ENCODE measurements at regions not wholly inside any gene's neighbourhood (a gene's known extent, or its start where the extent isn't known, plus 50 kb on each side); places are given as distances from the start of the nearest gene placed in this dataset.

DNA sequence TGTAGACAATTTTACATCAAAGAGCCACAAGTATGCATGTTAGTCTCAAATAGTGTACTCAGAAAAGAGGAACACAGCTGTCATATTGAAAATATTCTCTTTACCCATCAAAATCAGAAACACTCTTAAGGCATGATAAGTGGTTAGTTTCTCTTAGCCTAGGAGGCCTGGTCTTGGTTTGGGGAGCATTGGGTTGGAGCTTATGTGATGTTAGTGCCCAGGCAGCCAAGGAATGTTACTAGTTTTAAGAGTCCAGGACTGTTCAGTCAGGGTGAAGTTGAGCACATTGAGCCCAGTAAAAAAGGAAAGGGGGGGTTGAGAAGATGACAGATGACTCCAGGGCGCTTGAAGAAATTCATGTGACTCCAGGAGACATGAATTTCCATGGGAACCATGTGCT is 340.6 kb downstream of the HRH4 start (continued):
- TF ChIP-seq, protein P1, sequence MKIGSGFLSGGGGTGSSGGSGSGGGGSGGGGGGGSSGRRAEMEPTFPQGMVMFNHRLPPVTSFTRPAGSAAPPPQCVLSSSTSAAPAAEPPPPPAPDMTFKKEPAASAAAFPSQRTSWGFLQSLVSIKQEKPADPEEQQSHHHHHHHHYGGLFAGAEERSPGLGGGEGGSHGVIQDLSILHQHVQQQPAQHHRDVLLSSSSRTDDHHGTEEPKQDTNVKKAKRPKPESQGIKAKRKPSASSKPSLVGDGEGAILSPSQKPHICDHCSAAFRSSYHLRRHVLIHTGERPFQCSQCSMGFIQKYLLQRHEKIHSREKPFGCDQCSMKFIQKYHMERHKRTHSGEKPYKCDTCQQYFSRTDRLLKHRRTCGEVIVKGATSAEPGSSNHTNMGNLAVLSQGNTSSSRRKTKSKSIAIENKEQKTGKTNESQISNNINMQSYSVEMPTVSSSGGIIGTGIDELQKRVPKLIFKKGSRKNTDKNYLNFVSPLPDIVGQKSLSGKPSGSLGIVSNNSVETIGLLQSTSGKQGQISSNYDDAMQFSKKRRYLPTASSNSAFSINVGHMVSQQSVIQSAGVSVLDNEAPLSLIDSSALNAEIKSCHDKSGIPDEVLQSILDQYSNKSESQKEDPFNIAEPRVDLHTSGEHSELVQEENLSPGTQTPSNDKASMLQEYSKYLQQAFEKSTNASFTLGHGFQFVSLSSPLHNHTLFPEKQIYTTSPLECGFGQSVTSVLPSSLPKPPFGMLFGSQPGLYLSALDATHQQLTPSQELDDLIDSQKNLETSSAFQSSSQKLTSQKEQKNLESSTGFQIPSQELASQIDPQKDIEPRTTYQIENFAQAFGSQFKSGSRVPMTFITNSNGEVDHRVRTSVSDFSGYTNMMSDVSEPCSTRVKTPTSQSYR (CRISPR knock-in tag; IDR thresholded peaks at IDR 0.05): no peak
- TF ChIP-seq ZNF512 (CRISPR knock-in tag; IDR thresholded peaks at IDR 0.05; ENCODE audit: borderline replicate concordance) (no peak), ELF4 (CRISPR knock-in tag; IDR thresholded peaks at IDR 0.05; ENCODE audit: low read depth) (no peak), OVOL2 (CRISPR knock-in tag; IDR thresholded peaks at IDR 0.05; ENCODE audit: borderline replicate concordance) (no peak), AFF4 (CRISPR knock-in tag; IDR thresholded peaks at IDR 0.05; ENCODE audit: borderline replicate concordance) (no peak)
- TF ChIP-seq, protein P2, sequence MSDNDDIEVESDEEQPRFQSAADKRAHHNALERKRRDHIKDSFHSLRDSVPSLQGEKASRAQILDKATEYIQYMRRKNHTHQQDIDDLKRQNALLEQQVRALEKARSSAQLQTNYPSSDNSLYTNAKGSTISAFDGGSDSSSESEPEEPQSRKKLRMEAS (CRISPR knock-in tag; IDR thresholded peaks at IDR 0.05): no peak

DNA sequence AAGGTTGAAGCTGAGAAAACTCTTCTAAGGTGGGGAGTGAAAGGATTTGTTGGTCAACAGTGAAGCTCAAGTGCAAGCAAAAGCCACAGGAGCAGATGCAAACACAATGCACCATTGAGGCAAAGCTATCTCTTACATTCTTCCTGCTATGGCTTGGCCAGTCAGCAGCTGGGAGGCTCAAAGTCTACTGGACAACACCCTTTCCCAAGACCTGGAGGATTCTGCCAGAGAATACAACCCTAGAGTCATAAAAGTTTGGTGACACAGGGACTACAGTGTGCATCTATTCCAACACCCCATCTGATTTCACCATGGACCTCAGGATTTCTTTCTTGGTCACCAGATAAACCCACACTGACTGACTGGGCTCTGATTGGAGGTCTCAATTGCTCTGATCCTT is 342.0 kb downstream of the HRH4 start:
- TF ChIP-seq, protein P2 (CRISPR knock-in tag; IDR thresholded peaks at IDR 0.05): no peak
- TF ChIP-seq NR1H2 (CRISPR knock-in tag; IDR thresholded peaks at IDR 0.05) (no peak), TEAD1 (CRISPR knock-in tag; IDR thresholded peaks at IDR 0.05) (no peak), FOXP1 (CRISPR knock-in tag; IDR thresholded peaks at IDR 0.05; ENCODE audit: borderline replicate concordance) (no peak), NFE2L1 (CRISPR knock-in tag; IDR thresholded peaks at IDR 0.05) (no peak), TCF7 (CRISPR knock-in tag; IDR thresholded peaks at IDR 0.05; ENCODE audit: low read depth) (no peak), NR3C1 (CRISPR knock-in tag; conservative IDR thresholded peaks at IDR 0.05; ENCODE audit: low read depth) (no peak), NFATC4 (CRISPR knock-in tag; IDR thresholded peaks at IDR 0.05) (no peak)
- TF ChIP-seq, protein P3, sequence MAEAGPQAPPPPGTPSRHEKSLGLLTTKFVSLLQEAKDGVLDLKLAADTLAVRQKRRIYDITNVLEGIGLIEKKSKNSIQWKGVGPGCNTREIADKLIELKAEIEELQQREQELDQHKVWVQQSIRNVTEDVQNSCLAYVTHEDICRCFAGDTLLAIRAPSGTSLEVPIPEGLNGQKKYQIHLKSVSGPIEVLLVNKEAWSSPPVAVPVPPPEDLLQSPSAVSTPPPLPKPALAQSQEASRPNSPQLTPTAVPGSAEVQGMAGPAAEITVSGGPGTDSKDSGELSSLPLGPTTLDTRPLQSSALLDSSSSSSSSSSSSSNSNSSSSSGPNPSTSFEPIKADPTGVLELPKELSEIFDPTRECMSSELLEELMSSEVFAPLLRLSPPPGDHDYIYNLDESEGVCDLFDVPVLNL (CRISPR knock-in tag; IDR thresholded peaks at IDR 0.05; ENCODE audit: borderline replicate concordance, low read depth): no peak
- no peak overlapping the region for H3K27ac Mint-ChIP-seq
- ATAC-seq: no peak
- peaks cover 16% of the 10 kb centered on the region for H3K4me1 Mint-ChIP-seq
- H3K27me3 Mint-ChIP-seq (ENCODE audit: low read depth): no peaks in the 10 kb centered on the region
- peaks cover 34% of the 10 kb centered on the region for H3K9me3 Mint-ChIP-seq
- CTCF ChIA-PET: no interaction called here
- POLR2A ChIA-PET: no interaction called here
- DNase-seq (ENCODE audit: low spot score): no peak
- peaks cover 15% of the 10 kb centered on the region; the same call in 1 of the 2 replicates for H3K36me3 Mint-ChIP-seq
- H3K4me3 Mint-ChIP-seq: no peak overlapping the region

Data from WTC11 (cell line).